SK-N-MC (cell line): ENCODE measurements at regions not wholly inside any gene's neighbourhood (a gene's known extent, or its start where the extent isn't known, plus 50 kb on each side); places are given as distances from the start of the nearest gene placed in this dataset.

Experiments
- EZH2 ChIP-seq: fragments of 200-600 bp; sonication (generic); IDR thresholded peaks from one replicate; pipeline ENCODE4 v1.6.1; 2017; ENCODE audit warnings: antibody characterized with exemption
- FOXP2 ChIP-seq: optimal IDR thresholded peaks from 2 replicates; pipeline ENCODE3; 2011; ENCODE audit warnings: mild to moderate bottlenecking, moderate library complexity; ENCODE audit not compliant: insufficient read depth; ENCODE audit errors: extremely low read length, control extremely low read depth
- POLR2AphosphoS5 ChIP-seq: IDR thresholded peaks from 2 replicates; pipeline ENCODE4 v1.6.1; 2012; ENCODE audit warnings: mild to moderate bottlenecking, low read depth, low read length, borderline replicate concordance

DNA sequence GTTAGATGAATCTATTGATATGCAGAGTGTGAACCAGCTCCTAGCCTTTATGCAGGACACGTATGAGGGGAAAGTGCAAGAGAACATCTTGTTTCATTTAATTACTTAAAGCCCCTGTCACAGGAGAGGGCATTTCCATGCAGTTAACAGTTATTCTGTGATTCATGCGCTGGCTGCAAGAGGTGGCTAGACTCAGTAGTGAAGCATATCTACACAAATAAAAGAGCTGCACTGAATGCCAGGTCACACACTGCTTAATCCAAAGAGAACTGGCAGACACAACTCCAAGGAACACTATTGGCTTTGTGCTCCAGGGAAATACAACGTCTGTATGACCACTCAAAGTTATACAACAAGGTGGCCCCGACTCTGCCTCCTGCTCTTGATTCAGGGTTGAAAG is 394.1 kb downstream of the C12orf75 start:
- TF ChIP-seq POLR2AphosphoS5 (no peak), EZH2 (no peak), FOXP2 (no peak)
